SU-DHL-6 (cell line): ENCODE measurements at regions not wholly inside any gene's neighbourhood (a gene's known extent, or its start where the extent isn't known, plus 50 kb on each side); places are given as distances from the start of the nearest gene placed in this dataset.

Experiments
- H2AFZ ChIP-seq: fragments of 200-600 bp; sonication (generic); 2 replicates; pipeline ENCODE4 v1.6.1; 2014; ENCODE audit warnings: low read depth, mild to moderate bottlenecking, moderate library complexity, mixed read lengths, antibody characterized with exemption, low read length; ENCODE audit not compliant: severe bottlenecking
- H3F3A ChIP-seq: fragments of 200-600 bp; shearing (Covaris generic); 2 replicates; pipeline ENCODE4 v1.6.0; 2016; ENCODE audit warnings: antibody characterized with exemption, mild to moderate bottlenecking; ENCODE audit not compliant: insufficient read depth
- H3K27ac ChIP-seq: fragments of 200-600 bp; sonication (generic); 2 replicates; pipeline ENCODE4 v1.5.1; 2016; ENCODE audit warnings: low read depth, mild to moderate bottlenecking, low read length, moderate library complexity, mixed read lengths
- H3K27me3 ChIP-seq: fragments of 200-600 bp; sonication (generic), shearing (Covaris generic); 2 replicates; pipeline ENCODE4 v1.6.0; 2014; ENCODE audit warnings: mild to moderate bottlenecking, low read length
- H3K36me3 ChIP-seq: fragments of 200-600 bp; sonication (generic); 2 replicates; pipeline ENCODE4 v1.6.1; 2014; ENCODE audit warnings: mild to moderate bottlenecking, low read length, mixed read lengths
- H3K4me2 ChIP-seq: fragments of 300-600, 200-600 bp; shearing (Covaris generic), sonication (generic); 2 replicates; pipeline ENCODE4 v1.6.0; 2014; ENCODE audit warnings: low read length, low read depth, mild to moderate bottlenecking; ENCODE audit not compliant: poor library complexity, severe bottlenecking
- H3K4me3 ChIP-seq: fragments of 200-600 bp; sonication (generic); 2 replicates; pipeline ENCODE4 v1.5.1; 2014; ENCODE audit warnings: antibody characterized with exemption, low read length, mild to moderate bottlenecking, mixed read lengths; ENCODE audit not compliant: insufficient read depth, poor library complexity, severe bottlenecking
- H3K79me2 ChIP-seq: fragments of 200-600 bp; sonication (generic); 2 replicates; pipeline ENCODE4 v1.6.1; 2014; ENCODE audit warnings: mild to moderate bottlenecking, low read length, moderate library complexity; ENCODE audit not compliant: insufficient read depth
- H3K9ac ChIP-seq: fragments of 200-600 bp; sonication (generic); 2 replicates; pipeline ENCODE4 v1.7.0; 2014; ENCODE audit warnings: mild to moderate bottlenecking, low read length
- H3K9me2 ChIP-seq: fragments of 200-600 bp; sonication (generic); replicated peaks from 2 replicates; pipeline ENCODE4 v1.6.1; 2014; ENCODE audit warnings: low read length; ENCODE audit not compliant: insufficient read depth
- H3K9me3 ChIP-seq: fragments of 200-600 bp; sonication (generic); 2 replicates; pipeline ENCODE4 v1.6.1; 2014; ENCODE audit warnings: low read length, mixed read lengths; ENCODE audit not compliant: insufficient read depth
- H4K20me1 ChIP-seq: fragments of 200-600 bp; sonication (generic); 2 replicates; pipeline ENCODE4 v1.6.1; 2014; ENCODE audit warnings: low read depth, mild to moderate bottlenecking, antibody characterized with exemption, low read length, moderate library complexity, mixed read lengths
- EZH2phosphoT487 ChIP-seq: fragments of 200-600 bp; sonication (generic), shearing (Covaris generic); conservative IDR thresholded peaks from 2 replicates; pipeline ENCODE4 v1.6.1; 2018; ENCODE audit warnings: mild to moderate bottlenecking, antibody characterized with exemption, low read length, moderate library complexity, mixed read lengths
- TF ChIP-seq, protein P1 (sequence below): fragments of 200-600 bp; sonication (generic); IDR thresholded peaks from one replicate; pipeline ENCODE4 v1.5.1; 2017; ENCODE audit warnings: antibody characterized with exemption, mild to moderate bottlenecking, low read length, moderate library complexity; ENCODE audit not compliant: insufficient read depth, poor library complexity, severe bottlenecking

DNA sequence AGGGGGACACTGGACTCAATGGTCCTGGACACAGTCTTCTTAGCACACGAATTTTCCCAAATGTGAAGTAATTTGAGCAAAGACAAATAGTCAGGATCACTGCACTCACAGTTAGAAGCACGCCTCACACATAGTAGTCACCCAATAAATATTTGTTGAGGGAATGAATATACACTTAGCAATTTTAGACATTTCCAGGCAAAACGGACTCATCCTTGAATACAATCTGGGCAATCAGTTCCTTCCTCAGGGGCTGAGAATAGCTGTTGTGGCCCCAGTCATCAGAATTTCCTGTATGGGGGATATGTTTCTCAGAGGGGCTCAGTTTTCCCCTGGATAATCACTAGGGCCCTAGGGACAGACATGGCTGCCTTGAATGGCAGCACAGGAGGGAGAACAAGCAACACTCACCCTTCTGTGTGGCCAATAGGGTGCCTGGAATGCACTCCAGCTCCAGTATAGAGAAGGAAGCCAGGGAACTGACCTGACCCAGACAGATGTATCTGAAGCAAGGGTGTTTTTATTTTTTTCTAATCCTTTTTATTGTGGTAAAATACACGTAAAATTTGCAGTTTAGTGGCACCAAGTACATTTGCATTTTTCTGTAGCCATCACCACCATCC lies 282.7 kb upstream of the ZNF32 start:
- no peak overlapping the region for H3K4me3 ChIP-seq
- H3K4me2 ChIP-seq = no peak overlapping the region
- H3K79me2 ChIP-seq = no peaks in the 10 kb centered on the region
- H3K36me3 ChIP-seq = no peaks in the 10 kb centered on the region
- H3K9ac ChIP-seq = no peak overlapping the region
- H4K20me1 ChIP-seq = no peaks in the 10 kb centered on the region
- H3K9me2 ChIP-seq = no peaks in the 10 kb centered on the region
- no peaks in the 10 kb centered on the region for H3F3A ChIP-seq
- no peaks in the 10 kb centered on the region for H3K27me3 ChIP-seq
- H3K9me3 ChIP-seq = no peaks in the 10 kb centered on the region
- no peak overlapping the region for H3K27ac ChIP-seq
- no peak overlapping the region for H2AFZ ChIP-seq
- TF ChIP-seq EZH2phosphoT487 = no peak
- TF ChIP-seq, protein P1, sequence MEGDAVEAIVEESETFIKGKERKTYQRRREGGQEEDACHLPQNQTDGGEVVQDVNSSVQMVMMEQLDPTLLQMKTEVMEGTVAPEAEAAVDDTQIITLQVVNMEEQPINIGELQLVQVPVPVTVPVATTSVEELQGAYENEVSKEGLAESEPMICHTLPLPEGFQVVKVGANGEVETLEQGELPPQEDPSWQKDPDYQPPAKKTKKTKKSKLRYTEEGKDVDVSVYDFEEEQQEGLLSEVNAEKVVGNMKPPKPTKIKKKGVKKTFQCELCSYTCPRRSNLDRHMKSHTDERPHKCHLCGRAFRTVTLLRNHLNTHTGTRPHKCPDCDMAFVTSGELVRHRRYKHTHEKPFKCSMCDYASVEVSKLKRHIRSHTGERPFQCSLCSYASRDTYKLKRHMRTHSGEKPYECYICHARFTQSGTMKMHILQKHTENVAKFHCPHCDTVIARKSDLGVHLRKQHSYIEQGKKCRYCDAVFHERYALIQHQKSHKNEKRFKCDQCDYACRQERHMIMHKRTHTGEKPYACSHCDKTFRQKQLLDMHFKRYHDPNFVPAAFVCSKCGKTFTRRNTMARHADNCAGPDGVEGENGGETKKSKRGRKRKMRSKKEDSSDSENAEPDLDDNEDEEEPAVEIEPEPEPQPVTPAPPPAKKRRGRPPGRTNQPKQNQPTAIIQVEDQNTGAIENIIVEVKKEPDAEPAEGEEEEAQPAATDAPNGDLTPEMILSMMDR = no peak

DNA sequence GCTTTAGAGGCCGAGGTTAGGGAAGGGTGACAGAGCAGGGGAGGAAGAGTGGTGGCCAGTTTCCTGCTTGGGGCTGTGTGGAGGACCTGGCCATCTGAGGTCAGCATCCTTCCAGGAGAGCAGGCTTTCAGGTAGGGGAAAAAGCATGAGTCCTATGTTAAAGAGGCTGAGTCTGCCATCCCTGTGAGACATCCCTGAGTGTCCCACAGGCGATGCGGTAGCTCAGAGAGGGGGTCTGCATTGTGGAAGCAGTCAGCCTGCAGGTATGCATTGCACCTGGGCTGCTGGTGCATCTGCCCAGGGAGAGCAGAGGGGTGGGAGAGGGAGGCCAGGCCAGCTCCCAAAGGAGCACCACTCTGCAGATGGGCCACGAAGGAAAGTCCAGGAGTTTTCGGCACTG lies 282.1 kb upstream of the ZNF32 start:
- no peaks in the 10 kb centered on the region for H3F3A ChIP-seq
- no peak overlapping the region for H3K27ac ChIP-seq
- no peak overlapping the region for H3K4me2 ChIP-seq
- no peaks in the 10 kb centered on the region for H4K20me1 ChIP-seq
- H3K79me2 ChIP-seq = no peaks in the 10 kb centered on the region
- H2AFZ ChIP-seq = no peak overlapping the region
- TF ChIP-seq EZH2phosphoT487 = no peak
- TF ChIP-seq, protein P1 = no peak
- no peaks in the 10 kb centered on the region for H3K9me2 ChIP-seq
- no peak overlapping the region for H3K9ac ChIP-seq
- H3K4me3 ChIP-seq = no peak overlapping the region
- no peaks in the 10 kb centered on the region for H3K9me3 ChIP-seq
- H3K36me3 ChIP-seq = no peaks in the 10 kb centered on the region
- H3K27me3 ChIP-seq = no peaks in the 10 kb centered on the region

DNA sequence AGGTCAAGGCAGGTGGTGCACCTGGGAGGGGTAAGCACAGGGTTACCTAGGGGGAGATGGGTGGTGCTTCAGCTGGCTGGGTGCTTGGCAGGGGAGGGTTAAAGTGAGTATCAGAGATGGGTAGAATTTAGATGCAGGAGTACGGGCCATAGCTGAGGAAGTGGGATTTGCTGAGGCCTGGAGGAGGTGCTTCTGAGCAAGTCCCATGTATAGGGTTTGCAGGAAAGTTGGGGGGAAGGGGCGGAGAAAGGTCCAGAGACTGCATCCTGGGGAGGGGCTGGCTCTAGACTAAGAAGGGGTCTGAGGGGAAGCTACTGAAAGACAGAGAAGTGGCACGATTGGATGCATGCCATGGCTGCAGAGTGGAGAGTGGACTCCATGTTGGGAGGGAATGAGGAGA lies 281.6 kb upstream of the ZNF32 start:
- TF ChIP-seq EZH2phosphoT487 = no peak
- TF ChIP-seq, protein P1 = no peak
- Histone ChIP-seq H4K20me1 (no peaks in the 10 kb centered on the region), H3F3A (no peaks in the 10 kb centered on the region)

More for the DNA sequence above, 281.6 kb upstream of the ZNF32 start:
- Histone ChIP-seq H2AFZ (no peak overlapping the region), H3K36me3 (no peaks in the 10 kb centered on the region), H3K27me3 (no peaks in the 10 kb centered on the region), H3K9me3 (no peaks in the 10 kb centered on the region), H3K27ac (no peak overlapping the region), H3K79me2 (no peaks in the 10 kb centered on the region), H3K9me2 (no peaks in the 10 kb centered on the region), H3K4me3 (no peak overlapping the region), H3K4me2 (no peak overlapping the region), H3K9ac (no peak overlapping the region)
